ENCODE measurements at regions not wholly inside any gene's neighbourhood (a gene's known extent, or its start where the extent isn't known, plus 50 kb on each side); places are given as distances from the start of the nearest gene placed in this dataset.
"Not testable (repeated sequence)": the region's sequence is repeated elsewhere in the genome, so short reads cannot be mapped to it uniquely, and the experiment has no call there.

GRCh38 chr12:69170293-69170692 lies 69.1 kb upstream of the CPSF6 start:
- no peak for DNase-seq (ENCODE audit: low spot score in 2 of 2)
- intact Hi-C loops (cut with DNase I): no loop called here
- no peak for TF ChIP-seq CTCF (IDR thresholded peaks at IDR 0.05)

GRCh38 chr12:69171881-69172280 lies 67.5 kb upstream of the CPSF6 start:
- no peaks in the 10 kb centered on the region for H3K27me3 ChIP-seq
- H3K27ac ChIP-seq: no peak overlapping the region
- intact Hi-C loops (cut with DNase I): no loop called here
- DNase-seq (ENCODE audit: low spot score in 2 of 2): no peak
- no peak for TF ChIP-seq CTCF (IDR thresholded peaks at IDR 0.05)
- H3K4me3 ChIP-seq: no peak overlapping the region
- H3K9me3 ChIP-seq: no peaks in the 10 kb centered on the region
- no peaks in the 10 kb centered on the region for H3K36me3 ChIP-seq
- no peaks in the 10 kb centered on the region for H3K4me1 ChIP-seq

More at GRCh38 chr12:69170293-69170692, 69.1 kb upstream of the CPSF6 start:
- Histone ChIP-seq H3K4me3 (no peak overlapping the region), H3K4me1 (no peaks in the 10 kb centered on the region), H3K27me3 (no peaks in the 10 kb centered on the region), H3K9me3 (no peaks in the 10 kb centered on the region), H3K36me3 (no peaks in the 10 kb centered on the region), H3K27ac (no peak overlapping the region)

DNA sequence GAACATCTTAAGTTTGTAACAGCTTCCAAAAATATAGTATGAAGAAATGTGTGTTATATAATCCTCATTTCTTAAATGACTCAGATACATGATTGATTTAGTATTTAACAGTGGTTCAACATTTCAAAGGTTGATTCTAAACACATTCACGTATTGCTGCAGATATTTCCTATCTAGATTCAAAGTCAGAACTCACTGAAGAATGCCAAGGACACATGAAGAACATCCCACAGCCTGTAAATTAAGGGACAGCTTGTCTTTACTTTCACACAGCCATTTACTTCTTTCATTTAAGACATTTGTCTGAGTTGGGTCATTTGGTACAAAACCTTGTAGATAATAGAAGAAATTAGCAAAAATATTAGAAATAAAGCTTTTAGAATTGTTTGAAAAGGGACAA lies 66.9 kb upstream of the CPSF6 start:
- Histone ChIP-seq H3K4me1 (no peaks in the 10 kb centered on the region), H3K36me3 (no peaks in the 10 kb centered on the region), H3K27ac (no peak overlapping the region), H3K27me3 (no peaks in the 10 kb centered on the region), H3K9me3 (no peaks in the 10 kb centered on the region), H3K4me3 (no peak overlapping the region)
- intact Hi-C loops (cut with DNase I): no loop called here
- no peak for DNase-seq (ENCODE audit: low spot score in 2 of 2)
- no peak for TF ChIP-seq CTCF (IDR thresholded peaks at IDR 0.05)

GRCh38 chr12:69173368-69173767 lies 66.0 kb upstream of the CPSF6 start:
- Histone ChIP-seq H3K27me3 (no peaks in the 10 kb centered on the region), H3K4me1 (no peaks in the 10 kb centered on the region), H3K4me3 (no peak overlapping the region), H3K36me3 (no peaks in the 10 kb centered on the region), H3K9me3 (no peaks in the 10 kb centered on the region), H3K27ac (no peak overlapping the region)
- no peak for DNase-seq (ENCODE audit: low spot score in 2 of 2)
- intact Hi-C loops (cut with DNase I): no loop called here
- no peak for TF ChIP-seq CTCF (IDR thresholded peaks at IDR 0.05)

DNA sequence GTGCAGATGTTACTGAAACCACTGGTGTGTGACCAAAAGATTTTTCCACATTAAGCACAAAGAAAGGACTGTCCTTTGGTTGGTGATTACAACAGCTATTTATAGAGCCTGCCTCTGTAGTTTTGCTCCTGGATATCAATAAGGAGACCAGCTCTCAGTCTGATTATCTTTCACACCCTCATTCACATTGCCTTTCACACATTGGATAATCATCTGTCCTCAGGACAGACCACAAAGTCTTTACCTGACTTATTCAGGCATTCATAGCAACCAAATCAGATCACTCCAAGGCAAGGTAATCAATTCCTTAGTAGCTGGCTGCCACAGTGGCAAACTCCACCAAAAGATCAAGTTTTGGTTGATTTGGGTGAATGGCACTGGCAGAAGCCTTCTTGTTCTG lies 59.6 kb upstream of the CPSF6 start:
- no peaks in the 10 kb centered on the region for H3K27me3 ChIP-seq
- no peaks in the 10 kb centered on the region for H3K9me3 ChIP-seq
- no peak overlapping the region for H3K4me3 ChIP-seq
- no peaks in the 10 kb centered on the region for H3K36me3 ChIP-seq
- H3K4me1 ChIP-seq: no peaks in the 10 kb centered on the region
- H3K27ac ChIP-seq: no peak overlapping the region
- intact Hi-C loops (cut with DNase I): no loop called here
- no peak for DNase-seq (ENCODE audit: low spot score in 2 of 2)
- TF ChIP-seq CTCF (IDR thresholded peaks at IDR 0.05): no peak

DNA sequence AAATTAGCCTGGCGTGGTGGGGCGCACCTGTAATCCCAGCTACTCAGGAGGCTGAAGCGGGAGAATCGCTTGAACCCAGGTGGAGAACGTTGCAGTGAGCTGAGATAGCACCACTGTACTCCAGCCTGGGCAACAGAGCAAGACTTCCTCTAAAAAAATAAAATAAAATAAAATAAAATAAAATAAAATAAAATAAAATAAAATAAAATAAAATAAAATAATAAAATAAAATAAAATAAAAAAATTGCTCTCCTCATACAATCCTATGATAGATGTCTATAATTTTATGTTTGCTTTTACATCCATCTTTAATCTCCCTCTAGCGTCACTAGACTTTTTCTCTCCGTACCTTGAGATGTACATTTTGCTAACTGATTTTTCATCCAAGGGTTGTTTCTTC lies 51.8 kb upstream of the CPSF6 start:
- H3K9me3 ChIP-seq; H3K4me1 ChIP-seq; H3K27ac ChIP-seq; H3K4me3 ChIP-seq; H3K27me3 ChIP-seq; DNase-seq (ENCODE audit: low spot score in 2 of 2); intact Hi-C loops (cut with DNase I); H3K36me3 ChIP-seq: not testable (repeated sequence)

Measured in ascending aorta (tissue), 2 donors.